ENCODE measurements at regions not wholly inside any gene's neighbourhood (a gene's known extent, or its start where the extent isn't known, plus 50 kb on each side); places are given as distances from the start of the nearest gene placed in this dataset.

DNA sequence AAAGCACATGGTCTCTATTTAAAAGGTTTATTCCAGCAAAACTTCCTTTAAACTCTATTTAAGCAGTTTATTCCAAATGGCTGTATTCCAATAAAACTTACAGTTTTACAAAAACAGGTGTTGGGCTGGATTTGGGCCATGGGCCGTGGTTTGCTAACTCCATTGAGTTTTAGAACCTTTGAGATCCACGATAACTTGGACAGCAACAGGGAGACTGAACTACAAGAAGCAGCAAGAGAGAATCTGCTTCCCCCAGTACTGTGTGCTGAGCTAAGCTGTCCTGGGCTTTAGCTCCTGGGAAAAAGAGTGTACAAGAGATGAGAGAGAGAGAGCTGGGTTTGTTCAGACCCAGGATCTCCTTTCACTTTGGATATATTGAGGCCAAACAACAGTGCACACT lies 204.0 kb upstream of the CELF2 start:
- no peak for DNase-seq (ENCODE audit: low read depth)

DNA sequence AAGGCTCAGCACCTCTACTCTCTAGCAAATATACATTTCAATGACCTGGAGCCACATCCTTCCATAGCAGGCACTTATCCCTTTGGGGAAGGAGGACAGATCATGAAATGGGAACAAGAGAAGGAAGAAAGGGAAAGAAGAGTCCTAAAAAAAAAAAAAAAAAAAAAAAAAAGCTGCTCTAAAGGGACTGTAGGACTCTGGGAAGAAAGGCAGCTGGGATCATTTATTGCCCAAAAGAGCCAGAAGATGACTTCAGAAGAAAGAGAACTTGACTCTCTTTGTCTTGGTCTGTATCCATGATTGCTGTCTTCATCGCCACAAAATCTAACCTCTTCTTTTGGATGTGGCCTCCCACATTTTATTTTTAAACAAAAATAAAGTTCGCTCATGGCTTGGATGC lies 203.6 kb upstream of the CELF2 start:
- no peak for DNase-seq (ENCODE audit: low read depth)

DNA sequence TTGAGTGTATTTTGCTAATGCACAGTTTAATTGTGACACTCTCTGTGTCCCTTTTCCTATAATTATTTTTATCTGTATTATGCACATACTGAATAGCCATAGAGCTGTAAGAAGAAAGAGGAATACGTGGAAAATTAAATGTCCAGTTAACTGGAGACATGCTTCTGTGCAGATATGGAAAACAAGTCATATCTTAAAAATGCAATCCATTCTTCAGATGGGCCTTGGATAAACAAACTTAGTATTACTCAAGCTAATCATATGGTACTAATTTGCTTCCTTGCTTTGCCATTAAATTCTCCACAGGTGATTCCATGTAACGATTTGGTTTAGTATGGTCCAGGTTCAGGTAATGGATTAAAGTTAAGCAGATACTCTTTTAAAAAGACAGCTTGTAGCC lies 201.2 kb upstream of the CELF2 start:
- DNase-seq (ENCODE audit: low read depth): no peak

DNA sequence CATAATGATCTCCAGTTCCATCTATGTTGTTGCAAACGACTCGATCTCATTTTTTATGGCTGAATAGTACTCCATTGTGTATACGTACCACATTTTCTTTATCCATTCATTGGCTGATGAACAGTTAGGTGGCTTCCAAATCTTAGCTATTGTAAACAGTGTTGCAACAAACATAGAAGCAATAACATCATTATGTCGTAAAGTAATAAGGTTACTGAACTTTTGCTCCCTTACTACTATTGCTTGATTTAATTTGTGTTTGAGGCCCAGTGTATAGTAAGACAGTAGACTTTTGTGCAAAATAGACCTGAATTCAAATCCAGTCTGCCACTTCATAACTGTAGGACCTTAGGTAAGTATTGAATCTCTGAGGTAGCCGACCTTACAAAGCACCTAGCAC lies 200.1 kb upstream of the CELF2 start:
- no peak for DNase-seq (ENCODE audit: low read depth)

DNA sequence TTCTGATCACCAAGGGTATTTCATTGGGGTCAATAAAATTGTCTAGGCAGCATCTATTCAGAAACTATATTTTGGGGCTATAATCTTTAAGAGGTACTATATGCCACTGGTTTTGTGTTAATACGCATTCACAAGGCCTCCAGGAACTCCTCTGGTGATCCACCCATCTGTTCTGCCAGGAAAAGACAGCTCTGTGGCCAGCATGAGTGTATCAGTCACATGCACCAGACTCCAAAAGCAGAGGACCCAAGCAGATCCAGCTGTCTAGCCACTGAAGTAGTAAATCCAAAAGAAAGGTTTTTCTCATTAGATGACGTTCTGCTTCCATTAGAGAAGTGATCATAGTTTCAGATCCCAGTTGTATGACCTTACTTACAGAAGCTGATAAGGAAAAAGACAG lies 199.6 kb upstream of the CELF2 start:
- no peak for DNase-seq (ENCODE audit: low read depth)

DNA sequence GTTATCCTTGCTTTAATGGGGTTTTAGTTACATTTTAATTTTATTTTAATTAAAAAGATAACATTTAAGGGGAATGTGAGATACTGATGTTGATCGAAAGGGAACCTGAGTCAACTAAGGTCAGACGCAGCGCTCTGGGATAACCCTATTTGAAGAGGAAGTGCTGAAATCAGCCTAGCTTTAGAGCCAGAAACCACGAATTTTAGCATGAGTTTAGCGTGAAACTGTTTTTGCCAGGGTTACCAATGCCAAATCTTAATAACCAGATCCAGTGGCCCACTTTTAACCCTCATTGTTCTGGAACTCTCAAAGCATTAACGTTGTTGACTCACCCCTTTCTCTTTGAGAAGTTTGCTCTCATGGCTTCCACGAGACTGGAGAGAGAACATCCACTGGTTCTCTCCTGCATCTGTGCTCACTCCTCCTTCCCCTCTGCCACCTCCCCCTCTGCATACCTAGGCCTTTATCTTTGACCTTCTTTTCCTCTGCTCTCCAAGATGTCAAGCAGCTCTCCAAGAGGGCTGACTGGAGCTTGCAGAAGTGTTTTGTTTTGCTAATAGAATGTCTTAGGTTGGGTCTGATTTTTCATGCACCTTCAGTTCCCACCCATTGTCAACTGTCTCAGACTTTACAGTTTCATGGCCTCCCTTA lies 198.3 kb upstream of the CELF2 start:
- no peak for DNase-seq (ENCODE audit: low read depth)

DNA sequence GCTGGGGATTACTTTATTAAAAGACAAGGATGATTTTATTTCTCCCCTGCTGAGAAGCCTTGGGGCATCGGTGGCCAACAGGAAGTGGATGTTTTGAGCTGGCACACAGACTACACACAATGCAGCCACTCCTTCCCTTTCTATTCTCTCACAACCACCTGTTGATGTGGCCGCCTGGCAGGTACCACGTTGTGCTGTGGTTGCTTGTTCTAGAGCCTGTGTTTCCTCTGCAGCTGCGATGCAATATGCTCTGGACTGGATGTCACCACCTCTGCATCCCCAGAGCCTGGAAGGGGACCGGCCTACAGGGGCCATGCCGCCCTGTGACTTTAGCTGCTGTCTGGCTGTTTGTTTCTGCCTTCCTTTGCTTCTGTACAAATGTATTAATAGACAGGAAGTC lies 195.7 kb upstream of the CELF2 start:
- no peak for DNase-seq (ENCODE audit: low read depth)

DNA sequence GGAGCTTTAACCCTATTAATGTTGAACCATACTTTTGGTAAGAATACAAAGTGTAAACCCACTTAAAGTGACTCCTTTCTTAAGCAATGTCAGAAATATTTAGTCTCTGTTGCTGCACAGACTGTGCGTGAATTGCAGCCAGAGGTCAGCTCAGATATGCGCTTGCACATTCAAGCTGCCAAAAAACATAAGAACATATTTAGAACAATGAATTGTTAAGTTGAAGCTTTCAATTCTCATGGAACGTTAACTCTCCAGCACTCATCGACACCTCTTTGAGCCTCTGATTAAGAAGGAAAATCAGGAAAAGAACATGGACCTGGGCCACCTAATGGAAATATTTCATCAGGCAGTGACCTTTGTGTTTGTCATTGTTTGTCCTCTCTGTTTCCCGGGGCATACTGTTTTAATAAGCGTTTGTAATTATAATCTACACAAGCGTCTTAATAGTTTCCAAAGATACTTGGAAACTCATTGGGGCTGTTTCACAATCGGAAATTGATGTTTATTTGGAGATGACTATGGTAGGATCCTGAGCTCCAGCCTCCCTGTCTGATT lies 193.0 kb upstream of the CELF2 start:
- no peak for DNase-seq (ENCODE audit: low read depth)

DNA sequence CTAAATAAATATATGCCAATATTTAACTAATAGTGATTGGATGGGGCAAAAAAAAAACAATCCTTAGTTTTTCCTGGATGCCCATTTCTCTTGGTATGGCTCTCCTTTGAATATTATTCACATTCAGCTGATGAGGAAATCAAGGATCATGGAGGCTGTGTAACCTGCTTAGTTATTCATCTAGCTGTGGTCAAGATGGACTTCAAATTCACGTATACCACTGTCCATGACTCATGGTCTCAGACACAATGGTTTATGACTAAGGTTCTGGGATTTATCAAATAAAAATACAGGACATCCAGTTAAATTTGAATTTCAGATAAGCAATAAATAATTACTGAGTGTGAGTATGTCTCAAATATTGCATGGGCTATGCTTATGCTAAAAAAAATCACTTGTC lies 191.5 kb upstream of the CELF2 start:
- no peak for DNase-seq (ENCODE audit: low read depth)

DNA sequence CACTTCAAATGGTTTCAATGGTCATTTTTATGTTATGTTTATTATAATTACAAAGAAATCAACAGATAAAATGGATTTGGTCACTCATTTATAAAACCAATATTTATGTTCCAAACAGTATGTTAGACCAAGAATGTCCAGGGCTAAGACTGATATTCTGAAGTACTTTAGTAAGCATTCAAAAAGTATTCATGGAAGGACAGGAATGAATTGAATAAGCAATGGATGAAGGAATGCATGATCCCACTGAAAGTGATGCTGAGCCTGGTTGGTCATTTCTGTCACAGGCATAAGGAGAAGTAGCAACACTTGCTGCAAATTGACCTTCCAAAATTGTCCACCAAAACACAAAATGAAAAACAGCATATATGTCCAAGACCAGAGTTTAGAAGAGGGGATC lies 189.0 kb upstream of the CELF2 start:
- no peak for DNase-seq (ENCODE audit: low read depth)

DNA sequence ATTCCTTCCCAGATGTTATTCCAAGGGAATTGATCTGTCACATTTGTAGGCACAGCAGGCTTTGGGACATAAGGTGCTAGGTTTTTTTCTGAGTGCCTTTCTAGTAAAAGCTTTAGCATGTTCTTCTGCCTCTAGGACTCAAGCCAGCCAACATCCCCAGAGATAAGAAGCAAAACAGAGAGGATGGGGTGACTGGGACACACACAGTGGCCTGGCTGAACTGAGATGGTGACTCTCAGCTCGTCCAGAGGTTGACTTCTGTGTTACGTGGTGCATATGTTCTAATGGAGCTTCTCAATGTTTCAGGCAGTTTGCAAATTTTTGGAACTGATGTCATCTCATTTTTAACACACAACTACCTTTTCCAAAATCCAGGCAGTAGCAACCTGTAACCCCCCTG lies 188.1 kb upstream of the CELF2 start:
- DNase-seq (ENCODE audit: low read depth): no peak

DNA sequence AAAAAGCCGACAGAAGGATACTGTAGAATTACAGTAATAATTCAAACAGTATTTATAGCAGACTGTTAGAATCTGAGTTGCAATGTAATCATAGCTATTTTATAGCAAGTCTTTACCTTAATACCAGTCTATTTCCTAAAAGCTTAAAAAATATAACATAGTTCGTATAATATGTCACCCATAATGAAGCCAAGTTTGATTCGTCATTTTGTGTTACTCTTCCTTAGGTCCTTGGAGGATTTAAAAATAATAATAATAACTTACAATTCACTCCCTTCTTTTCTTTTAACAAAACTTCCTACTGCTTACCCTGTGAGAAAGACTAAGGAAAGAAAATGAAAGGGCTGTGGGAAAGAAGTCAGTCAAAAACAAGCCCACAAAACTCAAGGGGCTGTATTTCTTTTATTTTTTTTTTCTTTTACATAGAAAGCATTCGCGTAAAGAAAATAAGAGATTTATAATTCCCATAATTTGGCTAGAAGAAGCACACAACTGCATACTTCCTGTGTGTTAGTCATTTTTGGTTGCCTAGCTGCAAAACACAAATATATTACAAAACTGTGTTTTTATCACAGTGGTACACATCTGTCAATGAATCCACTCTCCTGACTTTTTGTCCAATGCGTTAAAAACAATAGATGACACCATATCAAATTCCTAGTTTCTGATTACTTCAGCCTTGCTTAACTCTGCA lies 187.2 kb upstream of the CELF2 start:
- DNase-seq (ENCODE audit: low read depth): no peak

DNA sequence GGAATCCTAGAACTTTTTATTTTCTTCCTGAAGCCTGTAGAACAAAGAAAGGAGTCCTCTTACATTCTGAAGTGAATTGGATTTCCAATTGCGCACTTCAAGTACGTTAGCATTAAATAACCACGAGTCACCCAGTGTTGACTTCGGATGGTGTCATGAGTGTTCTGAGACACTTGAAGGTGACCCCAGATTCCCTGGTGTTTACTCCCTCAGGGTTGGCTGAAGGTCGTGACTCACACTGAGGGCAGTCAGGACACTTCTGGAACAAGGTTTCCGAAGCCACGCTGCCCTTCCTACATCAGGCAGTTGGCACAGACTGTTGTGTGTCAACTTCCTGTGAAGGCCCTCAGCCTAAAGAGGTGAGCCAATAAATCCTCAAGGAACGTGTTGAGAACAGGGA lies 186.6 kb upstream of the CELF2 start:
- no peak for DNase-seq (ENCODE audit: low read depth)

DNA sequence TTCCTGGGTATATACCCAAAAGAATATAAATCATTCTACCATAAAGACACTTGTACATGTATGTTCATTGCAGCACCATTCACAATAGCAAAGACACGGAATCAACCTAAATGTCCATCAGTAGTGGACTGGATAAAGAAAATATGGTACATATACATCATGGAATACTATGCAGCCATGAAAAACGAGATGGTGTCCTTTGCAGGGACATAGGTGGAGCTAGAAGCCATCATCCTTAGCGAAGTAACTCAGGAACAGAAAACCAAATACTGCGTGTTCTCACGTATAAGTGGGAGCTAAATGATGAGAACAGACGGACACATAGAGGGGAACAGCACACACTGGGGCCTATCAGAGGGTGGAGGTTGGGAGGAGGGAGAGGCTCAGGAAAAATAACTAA lies 183.7 kb upstream of the CELF2 start:
- DNase-seq (ENCODE audit: low read depth): no peak

DNA sequence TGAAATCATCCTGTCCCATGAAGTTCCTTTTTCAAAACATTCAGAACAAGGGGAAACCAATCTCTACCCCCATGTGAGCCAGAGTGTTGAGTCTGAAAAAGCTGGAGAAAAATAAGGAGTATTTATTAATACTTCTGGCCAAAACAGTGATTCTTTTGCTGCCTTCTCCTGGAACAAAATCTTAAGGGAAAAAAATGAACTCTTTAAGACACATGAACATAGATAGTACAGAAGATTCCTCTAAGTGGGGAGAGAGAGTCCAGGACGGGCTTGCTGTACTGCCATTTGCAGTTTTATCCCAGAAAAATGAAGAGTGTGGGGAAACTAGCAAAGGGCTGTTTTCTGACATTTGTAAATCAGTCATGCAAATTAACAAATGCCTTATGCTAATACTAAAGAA lies 173.4 kb upstream of the CELF2 start:
- no peak for DNase-seq (ENCODE audit: low read depth)

DNA sequence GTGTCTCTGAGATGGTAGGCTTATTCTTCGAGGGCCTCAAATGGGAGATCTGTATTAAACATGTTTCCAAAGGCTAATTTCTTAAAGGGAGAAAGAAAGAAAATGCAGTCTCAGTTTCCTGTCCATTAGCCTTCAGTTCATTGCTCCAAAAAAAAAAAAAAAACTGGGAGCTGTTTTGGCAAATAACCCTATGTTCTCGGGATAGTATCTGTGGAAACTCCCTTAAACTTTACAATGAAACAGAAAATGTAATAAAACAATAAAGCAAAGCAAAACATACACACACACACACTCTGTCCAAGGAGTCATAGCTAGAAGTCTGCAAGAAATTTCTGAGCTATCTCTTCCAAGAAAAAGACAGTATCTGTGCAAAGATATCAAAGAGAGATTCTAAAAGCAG lies 172.5 kb upstream of the CELF2 start:
- no peak for DNase-seq (ENCODE audit: low read depth)

DNA sequence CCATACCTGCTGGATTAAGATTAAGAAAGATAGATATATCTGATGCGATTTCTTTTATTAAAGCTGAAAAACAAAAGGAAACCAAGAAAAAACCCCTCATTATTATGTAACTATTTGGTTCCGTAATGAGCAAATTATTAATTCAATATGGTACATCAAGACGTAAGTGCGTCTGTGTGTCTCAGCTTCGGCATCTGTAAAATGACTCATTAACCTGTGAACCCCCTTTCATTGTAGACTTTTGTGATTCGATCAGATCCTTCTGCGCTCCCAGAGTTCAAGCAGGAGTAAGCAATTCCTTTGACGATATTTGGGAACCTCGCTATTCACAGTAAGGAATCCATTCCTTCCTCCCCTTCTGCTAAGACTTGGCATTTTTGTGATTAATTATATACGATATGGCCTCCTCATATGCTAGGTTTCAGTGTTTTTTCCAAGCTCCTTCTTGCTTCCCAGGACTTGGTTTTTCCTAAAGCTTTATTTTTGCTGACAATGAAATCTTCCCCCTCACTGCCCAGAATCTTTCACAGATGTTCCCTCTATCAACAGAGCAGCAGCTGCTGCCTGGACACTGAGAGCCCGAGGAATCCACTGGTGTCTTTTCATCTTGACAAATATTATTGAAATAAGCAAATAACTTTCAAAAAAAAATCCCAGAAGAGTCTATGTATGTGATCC lies 171.7 kb upstream of the CELF2 start:
- no peak for DNase-seq (ENCODE audit: low read depth)

DNA sequence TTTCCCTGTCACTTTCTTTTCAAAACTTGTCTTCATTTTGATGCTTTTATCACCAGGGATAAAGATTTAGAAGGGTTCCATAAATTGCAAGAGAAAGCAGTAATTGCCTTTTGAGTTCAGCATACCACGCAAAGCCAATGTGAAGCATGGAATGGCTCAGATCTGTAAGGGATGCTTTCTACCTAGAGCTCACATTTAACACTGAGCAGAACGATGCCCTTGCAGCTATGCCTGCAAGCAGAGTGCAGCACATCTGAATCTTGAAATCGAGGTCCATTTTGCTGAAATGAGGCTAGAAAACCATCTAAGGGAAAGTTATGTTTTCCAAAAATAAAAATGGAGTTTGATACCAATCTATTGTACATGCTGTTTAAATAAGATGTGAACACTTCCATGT lies 171.2 kb upstream of the CELF2 start:
- DNase-seq (ENCODE audit: low read depth): no peak

DNA sequence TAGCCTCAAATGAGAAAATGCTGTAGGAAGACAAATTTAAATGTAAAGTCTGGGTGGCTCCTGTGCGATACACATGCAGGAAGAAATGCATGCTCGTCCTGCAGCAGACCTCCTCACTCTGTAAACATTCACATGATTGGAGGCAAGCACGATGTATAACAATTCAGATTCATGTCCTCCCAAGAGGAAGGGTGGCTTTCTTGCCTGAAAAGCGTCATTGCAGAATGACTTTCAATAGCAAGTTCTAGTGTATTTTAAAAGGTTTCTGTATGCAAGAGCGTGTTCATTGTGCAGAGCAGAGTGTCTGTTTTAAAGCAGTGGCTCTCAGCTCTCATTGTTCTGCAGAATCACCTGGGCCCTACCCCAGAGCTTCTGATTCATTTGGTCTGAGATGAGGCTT lies 170.3 kb upstream of the CELF2 start:
- DNase-seq (ENCODE audit: low read depth): no peak

DNA sequence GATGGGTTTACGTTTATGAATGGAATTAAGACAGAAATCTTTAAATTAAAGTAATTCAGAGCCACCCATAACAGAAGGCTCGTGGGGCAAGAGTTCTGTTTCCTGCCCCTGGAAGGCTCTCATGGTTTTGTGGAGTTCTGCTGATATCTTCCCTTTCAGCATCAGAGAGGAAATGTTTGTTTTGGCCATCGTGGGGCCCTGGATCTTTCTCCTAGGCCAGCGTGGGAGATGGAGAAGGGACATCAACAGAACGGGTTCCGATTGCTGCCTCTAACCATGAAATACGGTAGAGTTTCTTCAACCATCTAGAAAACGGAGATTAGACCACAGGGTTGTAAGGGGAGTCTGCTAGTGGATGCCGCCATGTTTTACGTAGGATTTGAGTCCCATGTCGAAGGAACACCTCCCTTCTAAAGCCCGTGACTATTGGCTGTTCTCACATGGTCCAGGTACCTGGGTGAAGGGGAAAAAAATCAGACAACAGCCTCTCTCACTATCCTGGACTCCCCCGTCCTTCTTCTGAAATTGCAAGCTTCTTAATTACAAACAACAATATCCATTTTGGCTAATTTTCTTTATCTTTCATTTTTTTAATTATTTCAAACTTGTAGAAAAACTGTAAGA lies 169.1 kb upstream of the CELF2 start:
- DNase-seq (ENCODE audit: low read depth): no peak

DNA sequence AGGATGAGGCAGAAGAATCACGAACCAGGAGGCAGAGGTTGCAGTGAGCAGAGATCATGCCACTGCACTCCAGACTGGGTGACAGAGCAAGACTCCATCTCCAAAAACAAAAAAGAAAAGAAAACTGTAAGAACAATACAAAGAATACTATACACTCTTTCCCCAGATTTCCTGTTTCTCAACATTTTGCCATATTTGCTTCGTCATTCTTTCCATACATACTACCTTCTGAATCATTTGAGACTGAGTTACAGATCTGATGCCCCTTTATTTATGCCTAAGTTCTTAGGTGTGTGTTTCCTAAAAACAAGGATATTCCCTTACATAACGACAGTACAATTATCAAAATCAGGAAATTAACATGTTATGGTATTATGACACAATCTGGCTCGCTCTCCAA lies 168.4 kb upstream of the CELF2 start:
- DNase-seq (ENCODE audit: low read depth): no peak

DNA sequence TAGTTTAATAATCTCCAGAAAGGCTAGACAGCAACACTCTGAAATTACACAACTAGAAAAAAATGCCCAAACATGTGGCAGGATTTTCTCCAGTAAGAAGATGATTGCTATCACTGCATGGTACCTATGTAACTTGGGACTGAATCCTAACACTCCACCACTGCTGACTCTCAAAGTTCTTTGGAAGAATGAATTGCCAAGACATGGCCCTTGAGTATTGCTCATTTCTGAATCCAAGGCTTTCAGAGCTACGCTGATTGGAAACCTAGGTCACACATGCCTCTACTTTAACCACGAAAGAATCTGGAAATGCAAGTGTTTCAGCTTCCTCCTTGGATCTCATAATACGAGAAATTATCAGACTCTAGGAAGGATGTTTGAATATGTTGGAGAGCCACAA lies 167.5 kb upstream of the CELF2 start:
- no peak for DNase-seq (ENCODE audit: low read depth)

DNA sequence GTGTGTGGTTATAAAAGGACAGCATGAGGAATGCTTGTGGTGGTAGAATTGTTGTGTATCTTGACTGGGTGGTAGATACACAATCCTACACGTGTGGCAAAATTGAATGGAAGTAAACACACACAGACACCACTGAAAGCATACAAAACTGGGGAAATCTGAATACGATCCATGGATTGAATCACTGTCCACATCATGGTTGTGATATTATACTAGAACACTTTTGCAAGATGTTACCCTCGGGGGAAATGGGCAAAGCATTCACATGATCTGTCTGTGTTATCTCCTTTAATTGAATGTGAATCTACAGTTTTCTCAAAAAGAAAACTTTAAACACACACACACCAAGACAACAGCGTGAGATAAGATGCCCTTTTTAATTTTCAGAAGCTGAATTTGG lies 165.2 kb upstream of the CELF2 start:
- DNase-seq (ENCODE audit: low read depth): no peak

Data from stimulated activated CD8-positive, alpha-beta memory T cell treated with anti-CD3 and anti-CD28 coated beads, Interleukin-15, amount 100 ng/mL, for 24 hours (primary cell).